IMR-90 (cell line): ENCODE measurements at regions not wholly inside any gene's neighbourhood (a gene's known extent, or its start where the extent isn't known, plus 50 kb on each side); places are given as distances from the start of the nearest gene placed in this dataset.

ENCODE experiments used
- ATAC-seq: fragments of 200-7000 bp; cut with Tn5 transposase; 2 replicates; pipeline ENCODE4 v1.9.1; 2020; ENCODE audit warnings: low read depth, mild to moderate bottlenecking, moderate library complexity
- BruUV-seq: library from RNA; stranded (reverse); fragments of 400-500 nt; replicated peaks from 2 replicates; lab custom pipeline; 2021; lab: Mats Ljungman, UMichigan
- CTCF ChIA-PET: fragments of 300-600 bp; formaldehyde crosslinking; extraction: SDS; loops from one replicate; lab custom pipeline; 2021; ENCODE audit warnings: antibody characterized with exemption; lab: Yijun Ruan, JAX
- POLR2A ChIA-PET: fragments of 300-600 bp; sonication (Branson Sonifier 250); formaldehyde crosslinking; loops from one replicate; lab custom pipeline; 2022; ENCODE audit warnings: antibody characterized with exemption; ENCODE audit not compliant: unreplicated experiment; lab: Charles Lee
- DNase-seq: peaks from one replicate; pipeline ENCODE4 v3.0.0; 2013
- H2AFZ ChIP-seq: replicated peaks from 2 replicates; pipeline ENCODE3; 2013; ENCODE audit warnings: low read length, mild to moderate bottlenecking; ENCODE audit not compliant: poor library complexity
- H2AK5ac ChIP-seq: 2 replicates; pipeline ENCODE4 v1.6.1; 2013; ENCODE audit warnings: low read depth, low read length, inconsistent platforms
- H2AK9ac ChIP-seq: replicated peaks from 2 replicates; pipeline ENCODE3; 2013; ENCODE audit warnings: mild to moderate bottlenecking, low read depth, low read length, moderate library complexity; ENCODE audit not compliant: poor library complexity
- H2BK120ac ChIP-seq: 2 replicates; pipeline ENCODE4 v1.6.1; 2013; ENCODE audit warnings: low read depth, low read length, inconsistent platforms
- H2BK15ac ChIP-seq: 3 replicates; pipeline ENCODE4 v1.6.1; 2013; ENCODE audit warnings: low read depth, low read length, inconsistent platforms
- H2BK20ac ChIP-seq: 2 replicates; pipeline ENCODE4 v1.6.1; 2013; ENCODE audit warnings: low read depth, mild to moderate bottlenecking, inconsistent platforms, low read length, moderate library complexity
- H2BK5ac ChIP-seq: 2 replicates; pipeline ENCODE4 v1.6.1; 2013; ENCODE audit warnings: mild to moderate bottlenecking, low read depth, low read length, inconsistent platforms; ENCODE audit not compliant: poor library complexity, severe bottlenecking
- H3K14ac ChIP-seq: replicated peaks from 2 replicates; pipeline ENCODE4 v1.6.1; 2013; ENCODE audit warnings: low read depth, low read length, inconsistent platforms
- H3K18ac ChIP-seq: 2 replicates; pipeline ENCODE4 v1.6.1; 2013; ENCODE audit warnings: low read depth, low read length, control low read depth
- H3K23ac ChIP-seq: 2 replicates; pipeline ENCODE4 v1.6.1; 2013; ENCODE audit warnings: low read depth, low read length, inconsistent platforms
- H3K27ac ChIP-seq: 2 replicates; pipeline ENCODE4 v1.5.1; 2013; ENCODE audit warnings: mild to moderate bottlenecking, control low read depth, low read length; ENCODE audit not compliant: insufficient read depth
- H3K27me3 ChIP-seq: 2 replicates; pipeline ENCODE4 v1.6.1; 2013; ENCODE audit warnings: low read length; ENCODE audit not compliant: control insufficient read depth, insufficient read depth
- H3K36me3 ChIP-seq: 2 replicates; pipeline ENCODE4 v1.6.1; 2013; ENCODE audit warnings: low read length, mixed read lengths; ENCODE audit not compliant: control insufficient read depth, insufficient read depth
- H3K4ac ChIP-seq: 2 replicates; pipeline ENCODE4 v1.6.1; 2013; ENCODE audit warnings: low read depth, low read length, inconsistent platforms
- H3K4me1 ChIP-seq: 2 replicates; pipeline ENCODE4 v1.6.1; 2013; ENCODE audit warnings: low read length, mixed read lengths; ENCODE audit not compliant: control insufficient read depth, insufficient read depth
- H3K4me2 ChIP-seq: 2 replicates; pipeline ENCODE4 v1.6.1; 2013; ENCODE audit warnings: low read depth, mild to moderate bottlenecking, control low read depth, low read length, moderate library complexity
- H3K4me3 ChIP-seq: 2 replicates; pipeline ENCODE4 v1.5.1; 2013; ENCODE audit warnings: low read depth, mild to moderate bottlenecking, control low read depth, low read length, moderate library complexity; ENCODE audit not compliant: insufficient read depth
- H3K56ac ChIP-seq: 2 replicates; pipeline ENCODE4 v1.6.1; 2013; ENCODE audit warnings: low read length, inconsistent platforms; ENCODE audit not compliant: insufficient read depth; ENCODE audit errors: extremely low read depth
- H3K79me1 ChIP-seq, 2 experiments: 2 replicates each; pipeline ENCODE4 v1.6.1; 2013; ENCODE audit warnings: low read length in 2 of 2, inconsistent platforms in 1 of 2, low read depth in 1 of 2
- H3K9ac ChIP-seq: 2 replicates; pipeline ENCODE4 v1.6.1; 2013; ENCODE audit warnings: low read depth, low read length, control low read depth
- H3K9me1 ChIP-seq: 2 replicates; pipeline ENCODE4 v1.6.1; 2013; ENCODE audit warnings: low read length, inconsistent platforms; ENCODE audit not compliant: insufficient read depth
- H3K9me3 ChIP-seq: 2 replicates; pipeline ENCODE4 v1.6.1; 2013; ENCODE audit warnings: low read length; ENCODE audit not compliant: control insufficient read depth, insufficient read depth
- H4K20me1 ChIP-seq: 2 replicates; pipeline ENCODE4 v1.6.1; 2013; ENCODE audit warnings: low read length, inconsistent platforms; ENCODE audit not compliant: insufficient read depth
- H4K5ac ChIP-seq: 2 replicates; pipeline ENCODE4 v1.6.1; 2013; ENCODE audit warnings: mild to moderate bottlenecking, low read depth, low read length, control low read depth
- H4K8ac ChIP-seq, 2 experiments: 2 replicates each; pipeline ENCODE4 v1.6.1; 2013; ENCODE audit warnings: low read depth in 2 of 2, low read length in 2 of 2, control low read depth in 1 of 2, inconsistent platforms in 1 of 2
- H4K91ac ChIP-seq: 2 replicates; pipeline ENCODE4 v1.6.1; 2013; ENCODE audit warnings: low read depth, low read length, inconsistent platforms; ENCODE audit not compliant: insufficient read depth
- MAFK ChIP-seq: IDR thresholded peaks from 2 replicates; pipeline ENCODE4 v1.6.1; 2012; ENCODE audit warnings: low read depth, low read length, improper control_type of control experiment
- WGBS, 2 experiments: methylation state at CpG; one replicate each; pipeline versions ENCODE4 v1.1.5 to v1.1.7; 2013; ENCODE audit warnings: missing lambda C conversion rate in 2 of 2; ENCODE audit not compliant: insufficient read length in 1 of 2; ENCODE audit errors: extremely low coverage in 2 of 2; 5-methylcytosine and 5-hydroxymethylcytosine counted together
- dilution Hi-C: fragments of 300-500 bp; cut with HindIII; formaldehyde crosslinking; loops from one replicate; pipeline ENCODE4 v1.14.3; 2018; ENCODE audit warnings: low sequenced_read_pairs; ENCODE audit not compliant: unreplicated experiment
- in situ Hi-C: fragments of 300-500 bp; cut with MboI; formaldehyde crosslinking; loops from 3 replicates; pipeline ENCODE4 v1.14.3; 2019; ENCODE audit warnings: low sequenced_read_pairs, inconsistent platforms, mixed read lengths
- intact Hi-C: fragments of 100-400 bp; cut with micrococcal nuclease; formaldehyde crosslinking; loops from 2 replicates; pipeline ENCODE4 v1.10.0; 2022
- TF ChIP-seq, protein P1 (sequence below): fragments of 150-350 bp; IDR thresholded peaks from 2 replicates; pipeline ENCODE4 v1.6.1; 2017; ENCODE audit warnings: mild to moderate bottlenecking, antibody characterized with exemption, low read length, low read depth

DNA sequence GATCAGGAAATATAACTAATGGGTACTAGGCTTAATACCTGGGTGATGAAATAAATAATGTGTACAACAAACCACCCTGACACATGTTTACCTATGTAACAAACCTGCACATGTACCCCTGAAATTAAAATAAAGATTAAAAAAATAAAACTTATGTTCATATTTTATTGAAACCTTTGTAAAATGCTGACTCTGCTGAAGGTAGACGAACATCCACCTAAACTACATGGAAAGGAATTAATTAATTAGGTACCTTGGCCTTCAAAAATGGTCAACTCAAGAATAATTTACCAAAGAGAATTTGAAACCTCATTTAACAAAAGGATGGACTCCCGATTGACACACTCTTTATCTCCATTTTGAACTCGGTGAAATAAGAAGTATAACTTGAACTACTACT is 152.3 kb upstream of the OR13F1 start:
- no CpG with 5 or more reads among the region's 3 CpGs for WGBS, 2 experiments
- Histone ChIP-seq H3K14ac (no peak overlapping the region), H2BK5ac (no peak overlapping the region), H3K4me2 (no peak overlapping the region), H3K4me3 (no peak overlapping the region), H3K4me1 (no peaks in the 10 kb centered on the region), H3K4ac (no peak overlapping the region), H3K27me3 (no peaks in the 10 kb centered on the region), H2AFZ (no peak overlapping the region), H3K9ac (no peak overlapping the region), H2AK5ac (no peak overlapping the region), H3K79me1 (no peaks in the 10 kb centered on the region), H3K27ac (no peak overlapping the region), H3K56ac (no peak overlapping the region), H3K23ac (no peak overlapping the region), H4K8ac (no peak overlapping the region), H3K18ac (no peak overlapping the region), H2BK120ac (no peak overlapping the region), H4K20me1 (no peaks in the 10 kb centered on the region), H3K9me1 (no peaks in the 10 kb centered on the region), H2BK20ac (no peak overlapping the region), H2AK9ac (no peak overlapping the region), H4K91ac (no peak overlapping the region), H3K36me3 (no peaks in the 10 kb centered on the region), H2BK15ac (no peak overlapping the region), H3K9me3 (peaks cover 2% of the 10 kb centered on the region; the same call in 1 of the 2 replicates), H4K5ac (no peak overlapping the region)
- dilution Hi-C loops = no loop called here
- POLR2A ChIA-PET = no interaction called here
- intact Hi-C loops = no loop called here
- CTCF ChIA-PET = no interaction called here
- no TSS peak for BruUV-seq
- TF ChIP-seq, protein P1, sequence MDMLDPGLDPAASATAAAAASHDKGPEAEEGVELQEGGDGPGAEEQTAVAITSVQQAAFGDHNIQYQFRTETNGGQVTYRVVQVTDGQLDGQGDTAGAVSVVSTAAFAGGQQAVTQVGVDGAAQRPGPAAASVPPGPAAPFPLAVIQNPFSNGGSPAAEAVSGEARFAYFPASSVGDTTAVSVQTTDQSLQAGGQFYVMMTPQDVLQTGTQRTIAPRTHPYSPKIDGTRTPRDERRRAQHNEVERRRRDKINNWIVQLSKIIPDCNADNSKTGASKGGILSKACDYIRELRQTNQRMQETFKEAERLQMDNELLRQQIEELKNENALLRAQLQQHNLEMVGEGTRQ = no peak
- peak; percentile 41; the same call in 1 of the 2 replicates for TF ChIP-seq MAFK
- no peak for ATAC-seq
- in situ Hi-C loops = no loop called here
- no peak for DNase-seq
